K562 (cell line): ENCODE measurements at regions not wholly inside any gene's neighbourhood (a gene's known extent, or its start where the extent isn't known, plus 50 kb on each side); places are given as distances from the start of the nearest gene placed in this dataset.

ENCODE experiments used
- ARHGAP35 ChIP-seq: fragments of 450-650 bp; IDR thresholded peaks from 2 replicates; pipeline ENCODE4 v1.6.1; 2018; ENCODE audit not compliant: partially characterized antibody
- CXXC5 ChIP-seq: fragments of 250-450 bp; sonication (Bioruptor Pico); IDR thresholded peaks from 2 replicates; pipeline ENCODE4 v1.8.0; 2022; ENCODE audit warnings: inconsistent platforms, mild to moderate bottlenecking, moderate library complexity
- EHMT2 ChIP-seq: fragments of 450-650 bp; IDR thresholded peaks from 2 replicates; pipeline ENCODE4 v1.6.1; 2018; ENCODE audit warnings: antibody characterized with exemption
- NFIC ChIP-seq: fragments of 450-650 bp; IDR thresholded peaks from 2 replicates; pipeline ENCODE4 v1.6.1; 2017; ENCODE audit warnings: mild to moderate bottlenecking, inconsistent platforms
- PHF21A ChIP-seq: fragments of 450-650 bp; IDR thresholded peaks from 2 replicates; pipeline ENCODE4 v1.6.1; 2017; ENCODE audit warnings: low read depth, borderline replicate concordance
- STAG1 ChIP-seq: sonication (generic); formaldehyde crosslinking; IDR thresholded peaks from 2 replicates; pipeline ENCODE4 v1.5.0; 2020; ENCODE audit warnings: missing genetic modification reagents, borderline replicate concordance
- TF ChIP-seq, protein P1 (sequence below), 2 experiments: fragments of 450-650 bp; formaldehyde crosslinking in 1 of 2; IDR thresholded peaks; 2 replicates each; pipeline versions ENCODE4 v1.4.0 to v1.6.1; 2014 to 2020; ENCODE audit warnings: mild to moderate bottlenecking in 2 of 2, borderline replicate concordance in 1 of 2, low read depth in 1 of 2
- TF ChIP-seq, protein P2 (sequence below): sonication (generic); formaldehyde crosslinking; IDR thresholded peaks from 2 replicates; pipeline ENCODE4 v1.8.0; 2023; ENCODE audit warnings: missing genetic modification reagents, mild to moderate bottlenecking, borderline replicate concordance
- TF ChIP-seq, protein P3 (sequence below): fragments of 450-650 bp; IDR thresholded peaks from one replicate; pipeline ENCODE4 v1.6.1; 2018; ENCODE audit warnings: mild to moderate bottlenecking, moderate library complexity; ENCODE audit not compliant: partially characterized antibody
- TF ChIP-seq, protein P4 (sequence below): fragments of 250-450 bp; sonication (Bioruptor Pico); IDR thresholded peaks from 2 replicates; pipeline ENCODE4 v1.5.0; 2021

DNA sequence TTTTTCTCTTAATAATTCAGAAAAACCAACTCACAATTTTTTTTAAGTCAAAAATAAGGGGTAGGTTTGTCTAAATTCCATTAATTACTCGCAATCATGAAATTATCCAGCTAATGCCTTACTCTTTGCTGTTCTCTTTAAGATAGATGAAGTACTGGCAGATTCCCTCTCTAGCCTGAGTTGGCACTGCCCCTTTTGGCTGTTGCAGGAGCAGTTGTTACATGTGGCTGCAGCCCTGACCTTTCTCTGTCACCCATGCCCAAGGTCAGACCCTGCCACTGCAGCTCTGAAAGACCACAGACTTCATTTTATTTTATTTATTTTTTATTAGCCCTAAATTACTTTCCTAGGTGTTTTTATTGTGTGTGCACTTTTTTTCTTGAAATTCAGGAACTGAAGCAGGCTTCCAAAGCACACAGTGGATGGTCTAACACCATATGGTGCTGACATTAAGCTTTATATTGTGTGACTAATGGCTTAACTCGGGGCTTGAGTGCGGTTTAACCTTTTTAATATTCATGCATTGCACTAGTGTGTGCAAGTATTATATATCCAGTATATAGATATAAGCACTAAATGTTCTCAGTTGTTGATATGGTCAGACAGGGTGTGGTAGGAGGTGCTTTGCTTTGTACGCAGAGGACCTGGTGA lies 313.0 kb downstream of the CDH2 start (continued):
- TF ChIP-seq, protein P1, sequence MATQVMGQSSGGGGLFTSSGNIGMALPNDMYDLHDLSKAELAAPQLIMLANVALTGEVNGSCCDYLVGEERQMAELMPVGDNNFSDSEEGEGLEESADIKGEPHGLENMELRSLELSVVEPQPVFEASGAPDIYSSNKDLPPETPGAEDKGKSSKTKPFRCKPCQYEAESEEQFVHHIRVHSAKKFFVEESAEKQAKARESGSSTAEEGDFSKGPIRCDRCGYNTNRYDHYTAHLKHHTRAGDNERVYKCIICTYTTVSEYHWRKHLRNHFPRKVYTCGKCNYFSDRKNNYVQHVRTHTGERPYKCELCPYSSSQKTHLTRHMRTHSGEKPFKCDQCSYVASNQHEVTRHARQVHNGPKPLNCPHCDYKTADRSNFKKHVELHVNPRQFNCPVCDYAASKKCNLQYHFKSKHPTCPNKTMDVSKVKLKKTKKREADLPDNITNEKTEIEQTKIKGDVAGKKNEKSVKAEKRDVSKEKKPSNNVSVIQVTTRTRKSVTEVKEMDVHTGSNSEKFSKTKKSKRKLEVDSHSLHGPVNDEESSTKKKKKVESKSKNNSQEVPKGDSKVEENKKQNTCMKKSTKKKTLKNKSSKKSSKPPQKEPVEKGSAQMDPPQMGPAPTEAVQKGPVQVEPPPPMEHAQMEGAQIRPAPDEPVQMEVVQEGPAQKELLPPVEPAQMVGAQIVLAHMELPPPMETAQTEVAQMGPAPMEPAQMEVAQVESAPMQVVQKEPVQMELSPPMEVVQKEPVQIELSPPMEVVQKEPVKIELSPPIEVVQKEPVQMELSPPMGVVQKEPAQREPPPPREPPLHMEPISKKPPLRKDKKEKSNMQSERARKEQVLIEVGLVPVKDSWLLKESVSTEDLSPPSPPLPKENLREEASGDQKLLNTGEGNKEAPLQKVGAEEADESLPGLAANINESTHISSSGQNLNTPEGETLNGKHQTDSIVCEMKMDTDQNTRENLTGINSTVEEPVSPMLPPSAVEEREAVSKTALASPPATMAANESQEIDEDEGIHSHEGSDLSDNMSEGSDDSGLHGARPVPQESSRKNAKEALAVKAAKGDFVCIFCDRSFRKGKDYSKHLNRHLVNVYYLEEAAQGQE (IDR thresholded peaks at IDR 0.05; ENCODE audit: borderline replicate concordance): no peak
- TF ChIP-seq, protein P1 (CRISPR knock-in tag; IDR thresholded peaks at IDR 0.05; ENCODE audit: low read depth): no peak
- TF ChIP-seq CXXC5 (CRISPR knock-in tag) (no peak), EHMT2 (no peak), NFIC (no peak), STAG1 (CRISPR knock-in tag) (no peak), ARHGAP35 (no peak), PHF21A (no peak)
- TF ChIP-seq, protein P2, sequence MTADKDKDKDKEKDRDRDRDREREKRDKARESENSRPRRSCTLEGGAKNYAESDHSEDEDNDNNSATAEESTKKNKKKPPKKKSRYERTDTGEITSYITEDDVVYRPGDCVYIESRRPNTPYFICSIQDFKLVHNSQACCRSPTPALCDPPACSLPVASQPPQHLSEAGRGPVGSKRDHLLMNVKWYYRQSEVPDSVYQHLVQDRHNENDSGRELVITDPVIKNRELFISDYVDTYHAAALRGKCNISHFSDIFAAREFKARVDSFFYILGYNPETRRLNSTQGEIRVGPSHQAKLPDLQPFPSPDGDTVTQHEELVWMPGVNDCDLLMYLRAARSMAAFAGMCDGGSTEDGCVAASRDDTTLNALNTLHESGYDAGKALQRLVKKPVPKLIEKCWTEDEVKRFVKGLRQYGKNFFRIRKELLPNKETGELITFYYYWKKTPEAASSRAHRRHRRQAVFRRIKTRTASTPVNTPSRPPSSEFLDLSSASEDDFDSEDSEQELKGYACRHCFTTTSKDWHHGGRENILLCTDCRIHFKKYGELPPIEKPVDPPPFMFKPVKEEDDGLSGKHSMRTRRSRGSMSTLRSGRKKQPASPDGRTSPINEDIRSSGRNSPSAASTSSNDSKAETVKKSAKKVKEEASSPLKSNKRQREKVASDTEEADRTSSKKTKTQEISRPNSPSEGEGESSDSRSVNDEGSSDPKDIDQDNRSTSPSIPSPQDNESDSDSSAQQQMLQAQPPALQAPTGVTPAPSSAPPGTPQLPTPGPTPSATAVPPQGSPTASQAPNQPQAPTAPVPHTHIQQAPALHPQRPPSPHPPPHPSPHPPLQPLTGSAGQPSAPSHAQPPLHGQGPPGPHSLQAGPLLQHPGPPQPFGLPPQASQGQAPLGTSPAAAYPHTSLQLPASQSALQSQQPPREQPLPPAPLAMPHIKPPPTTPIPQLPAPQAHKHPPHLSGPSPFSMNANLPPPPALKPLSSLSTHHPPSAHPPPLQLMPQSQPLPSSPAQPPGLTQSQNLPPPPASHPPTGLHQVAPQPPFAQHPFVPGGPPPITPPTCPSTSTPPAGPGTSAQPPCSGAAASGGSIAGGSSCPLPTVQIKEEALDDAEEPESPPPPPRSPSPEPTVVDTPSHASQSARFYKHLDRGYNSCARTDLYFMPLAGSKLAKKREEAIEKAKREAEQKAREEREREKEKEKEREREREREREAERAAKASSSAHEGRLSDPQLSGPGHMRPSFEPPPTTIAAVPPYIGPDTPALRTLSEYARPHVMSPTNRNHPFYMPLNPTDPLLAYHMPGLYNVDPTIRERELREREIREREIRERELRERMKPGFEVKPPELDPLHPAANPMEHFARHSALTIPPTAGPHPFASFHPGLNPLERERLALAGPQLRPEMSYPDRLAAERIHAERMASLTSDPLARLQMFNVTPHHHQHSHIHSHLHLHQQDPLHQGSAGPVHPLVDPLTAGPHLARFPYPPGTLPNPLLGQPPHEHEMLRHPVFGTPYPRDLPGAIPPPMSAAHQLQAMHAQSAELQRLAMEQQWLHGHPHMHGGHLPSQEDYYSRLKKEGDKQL (CRISPR knock-in tag): no peak
- TF ChIP-seq, protein P3, sequence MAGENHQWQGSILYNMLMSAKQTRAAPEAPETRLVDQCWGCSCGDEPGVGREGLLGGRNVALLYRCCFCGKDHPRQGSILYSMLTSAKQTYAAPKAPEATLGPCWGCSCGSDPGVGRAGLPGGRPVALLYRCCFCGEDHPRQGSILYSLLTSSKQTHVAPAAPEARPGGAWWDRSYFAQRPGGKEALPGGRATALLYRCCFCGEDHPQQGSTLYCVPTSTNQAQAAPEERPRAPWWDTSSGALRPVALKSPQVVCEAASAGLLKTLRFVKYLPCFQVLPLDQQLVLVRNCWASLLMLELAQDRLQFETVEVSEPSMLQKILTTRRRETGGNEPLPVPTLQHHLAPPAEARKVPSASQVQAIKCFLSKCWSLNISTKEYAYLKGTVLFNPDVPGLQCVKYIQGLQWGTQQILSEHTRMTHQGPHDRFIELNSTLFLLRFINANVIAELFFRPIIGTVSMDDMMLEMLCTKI: no peak
- TF ChIP-seq, protein P4, sequence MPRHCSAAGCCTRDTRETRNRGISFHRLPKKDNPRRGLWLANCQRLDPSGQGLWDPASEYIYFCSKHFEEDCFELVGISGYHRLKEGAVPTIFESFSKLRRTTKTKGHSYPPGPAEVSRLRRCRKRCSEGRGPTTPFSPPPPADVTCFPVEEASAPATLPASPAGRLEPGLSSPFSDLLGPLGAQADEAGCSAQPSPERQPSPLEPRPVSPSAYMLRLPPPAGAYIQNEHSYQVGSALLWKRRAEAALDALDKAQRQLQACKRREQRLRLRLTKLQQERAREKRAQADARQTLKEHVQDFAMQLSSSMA (CRISPR knock-in tag): no peak
- TF ChIP-seq, all 486 proteins: peak for 0
